Tibial nerve (tissue), 4 donors: ENCODE measurements at regions not wholly inside any gene's neighbourhood (a gene's known extent, or its start where the extent isn't known, plus 50 kb on each side); places are given as distances from the start of the nearest gene placed in this dataset.
"Not testable (repeated sequence)": the region's sequence is repeated elsewhere in the genome, so short reads cannot be mapped to it uniquely, and the experiment has no call there.

Experiments used
- DNase-seq, 2 donors: peaks; one replicate each; pipeline ENCODE4 v3.0.0-alpha.2; 2019; ENCODE audit warnings: low spot score in 2 of 2
- H3K27ac ChIP-seq, 4 donors: fragments of 200-600 bp; sonication (generic) in 3 of 4; one replicate each; pipeline ENCODE4 v1.5.1; 2017 to 2019; ENCODE audit warnings: mild to moderate bottlenecking in 1 of 4
- H3K27me3 ChIP-seq, 2 donors: fragments of 200-600 bp; sonication (generic) in 1 of 2; one replicate each; pipeline versions ENCODE4 v1.5.1 to v1.6.0; 2017 to 2019
- H3K36me3 ChIP-seq, 3 donors: fragments of 200-600 bp; sonication (generic); one replicate each; pipeline ENCODE4 v1.5.1; 2018 to 2019
- H3K4me1 ChIP-seq, 4 donors: fragments of 200-600 bp; sonication (generic) in 3 of 4; one replicate each; pipeline ENCODE4 v1.5.1; 2017 to 2019
- H3K4me3 ChIP-seq, 4 donors: fragments of 200-600 bp; sonication (generic) in 3 of 4; one replicate each; pipeline ENCODE4 v1.5.1; 2017 to 2019; ENCODE audit warnings: mild to moderate bottlenecking in 1 of 4, moderate library complexity in 1 of 4
- H3K9me3 ChIP-seq, 4 donors: fragments of 200-600 bp; sonication (generic) in 3 of 4; one replicate each; pipeline ENCODE4 v1.5.1; 2017 to 2019
- EP300 ChIP-seq, 2 donors: sonication (generic); formaldehyde crosslinking; IDR thresholded peaks; one replicate each; pipeline ENCODE4 v1.6.1; 2017; ENCODE audit warnings: antibody characterized with exemption in 2 of 2, mild to moderate bottlenecking in 1 of 2
- POLR2A ChIP-seq, 2 donors: fragments of 450-650 bp; IDR thresholded peaks; one replicate each; pipeline ENCODE4 v1.6.1; 2017; ENCODE audit warnings: antibody characterized with exemption in 2 of 2, mild to moderate bottlenecking in 2 of 2, moderate library complexity in 2 of 2
- WGBS, 2 donors: methylation state at CpG; one replicate each; pipeline ENCODE4 v1.1.5; 2018; 5-methylcytosine and 5-hydroxymethylcytosine counted together
- TF ChIP-seq, protein P1 (sequence below), 5 experiments: fragments of 200-600 bp in 3 of 5; fragments of 450-650 bp in 2 of 5; sonication (generic) in 3 of 5; IDR thresholded peaks; one replicate each; pipeline ENCODE4 v1.5.1; 2016 to 2019; ENCODE audit warnings: antibody characterized with exemption in 5 of 5, mild to moderate bottlenecking in 3 of 5, moderate library complexity in 2 of 5

DNA sequence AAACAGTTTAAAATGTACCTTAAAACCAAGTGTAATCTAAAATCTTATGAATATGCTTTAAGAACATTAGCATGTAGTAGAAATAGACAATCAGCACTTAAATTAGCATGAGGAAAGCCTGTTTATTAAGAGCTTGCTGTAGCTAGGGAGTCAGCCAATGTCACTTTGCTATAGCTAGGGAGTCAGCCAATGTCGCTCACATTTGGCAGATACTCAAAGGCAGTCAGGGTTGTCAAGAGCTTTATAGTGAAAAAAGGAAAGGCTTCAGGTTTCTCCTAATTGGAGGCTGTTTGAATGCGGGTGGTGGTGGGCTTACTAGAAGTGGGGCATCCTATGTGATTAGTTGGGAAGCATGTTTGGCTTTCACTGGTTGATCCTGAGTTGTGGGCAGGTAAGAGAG lies 226.2 kb upstream of the DGKB start:
- Histone ChIP-seq H3K4me1 (no peaks in the 10 kb centered on the region), H3K36me3 (no peaks in the 10 kb centered on the region), H3K27ac (no peak overlapping the region), H3K27me3 (no peaks in the 10 kb centered on the region), H3K4me3 (no peak overlapping the region), H3K9me3 (no peaks in the 10 kb centered on the region)
- 67 to 69% methylated on average over 2 of the region's 2 CpGs for WGBS, 2 donors
- TF ChIP-seq POLR2A (IDR thresholded peaks at IDR 0.05) (no peak), EP300 (IDR thresholded peaks at IDR 0.05) (no peak)
- TF ChIP-seq, protein P1, sequence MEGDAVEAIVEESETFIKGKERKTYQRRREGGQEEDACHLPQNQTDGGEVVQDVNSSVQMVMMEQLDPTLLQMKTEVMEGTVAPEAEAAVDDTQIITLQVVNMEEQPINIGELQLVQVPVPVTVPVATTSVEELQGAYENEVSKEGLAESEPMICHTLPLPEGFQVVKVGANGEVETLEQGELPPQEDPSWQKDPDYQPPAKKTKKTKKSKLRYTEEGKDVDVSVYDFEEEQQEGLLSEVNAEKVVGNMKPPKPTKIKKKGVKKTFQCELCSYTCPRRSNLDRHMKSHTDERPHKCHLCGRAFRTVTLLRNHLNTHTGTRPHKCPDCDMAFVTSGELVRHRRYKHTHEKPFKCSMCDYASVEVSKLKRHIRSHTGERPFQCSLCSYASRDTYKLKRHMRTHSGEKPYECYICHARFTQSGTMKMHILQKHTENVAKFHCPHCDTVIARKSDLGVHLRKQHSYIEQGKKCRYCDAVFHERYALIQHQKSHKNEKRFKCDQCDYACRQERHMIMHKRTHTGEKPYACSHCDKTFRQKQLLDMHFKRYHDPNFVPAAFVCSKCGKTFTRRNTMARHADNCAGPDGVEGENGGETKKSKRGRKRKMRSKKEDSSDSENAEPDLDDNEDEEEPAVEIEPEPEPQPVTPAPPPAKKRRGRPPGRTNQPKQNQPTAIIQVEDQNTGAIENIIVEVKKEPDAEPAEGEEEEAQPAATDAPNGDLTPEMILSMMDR (IDR thresholded peaks at IDR 0.05) = no peak
- DNase-seq = no peak

DNA sequence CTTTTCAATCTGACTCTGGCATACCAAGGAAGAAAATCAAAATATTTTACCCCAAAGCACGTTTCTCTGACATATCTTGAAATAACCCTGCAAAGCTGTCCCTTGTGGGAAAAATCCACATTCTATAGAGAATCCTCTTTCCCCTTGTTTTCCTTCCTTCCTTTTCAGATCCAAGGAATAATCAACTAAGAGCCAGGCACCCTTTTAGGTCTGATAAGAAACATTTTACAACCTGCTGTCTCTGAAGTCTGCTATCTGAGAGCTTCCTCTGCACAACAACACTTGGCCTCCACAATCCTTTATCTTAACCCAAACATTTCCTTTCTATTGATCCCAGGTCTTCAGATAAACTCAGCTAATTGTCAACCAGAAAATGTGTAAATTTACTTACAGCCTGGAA lies 224.1 kb upstream of the DGKB start:
- not testable (repeated sequence) for H3K9me3 ChIP-seq, H3K27me3 ChIP-seq, H3K4me1 ChIP-seq, DNase-seq, H3K27ac ChIP-seq, H3K4me3 ChIP-seq, H3K36me3 ChIP-seq
- 50 to 77% methylated on average over 1 of the region's 1 CpG for whole genome bisulfite sequencing, 2 donors

DNA sequence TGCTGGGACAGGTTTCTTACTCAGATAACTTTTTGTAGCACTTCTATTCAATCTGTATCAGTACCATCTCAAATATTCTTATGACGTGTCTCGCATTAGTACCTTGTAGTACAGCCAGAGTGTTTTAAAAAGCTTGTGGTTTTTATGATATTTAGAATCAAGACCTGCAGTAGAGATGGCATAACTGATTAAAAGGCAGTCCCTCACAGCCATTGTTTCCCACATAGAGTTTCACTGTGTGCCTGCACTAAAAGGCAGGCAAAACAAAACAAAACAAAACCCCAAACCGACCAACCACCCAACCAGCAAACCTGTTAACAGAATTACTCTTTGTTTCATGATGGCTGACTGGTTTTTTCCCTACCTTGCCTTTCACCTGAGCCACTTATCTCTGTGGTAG lies 221.3 kb upstream of the DGKB start:
- Histone ChIP-seq H3K27ac (no peak overlapping the region), H3K27me3 (no peaks in the 10 kb centered on the region), H3K4me3 (no peak overlapping the region), H3K9me3 (no peaks in the 10 kb centered on the region), H3K36me3 (no peaks in the 10 kb centered on the region), H3K4me1 (no peaks in the 10 kb centered on the region)
- 63 to 78% methylated on average over 3 of the region's 3 CpGs for WGBS, 2 donors
- TF ChIP-seq EP300 (IDR thresholded peaks at IDR 0.05) (no peak), POLR2A (IDR thresholded peaks at IDR 0.05) (no peak)
- TF ChIP-seq, protein P1 (IDR thresholded peaks at IDR 0.05) = no peak
- DNase-seq = no peak

DNA sequence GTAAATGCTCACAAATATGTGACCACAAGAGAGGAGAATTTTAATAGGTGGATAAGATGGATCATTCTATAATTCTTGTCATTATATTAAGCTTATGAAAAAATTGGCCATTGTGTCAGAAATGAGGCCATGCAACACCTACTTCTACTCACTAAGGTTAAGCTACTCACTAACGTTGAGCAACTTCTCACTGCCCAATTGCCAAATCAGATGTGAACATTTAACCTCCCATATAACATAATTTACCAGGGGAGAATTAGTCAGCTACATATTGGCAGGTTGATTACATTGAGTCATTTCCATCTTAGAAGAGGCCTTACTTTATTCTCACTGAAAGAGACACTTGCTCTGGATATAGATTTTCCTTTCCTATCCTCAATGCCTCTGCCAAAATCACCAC lies 211.2 kb upstream of the DGKB start:
- H3K4me3 ChIP-seq = no peak overlapping the region
- no peak for DNase-seq
- no peak for TF ChIP-seq EP300 (IDR thresholded peaks at IDR 0.05)
- TF ChIP-seq POLR2A (IDR thresholded peaks at IDR 0.05) = no peak
- TF ChIP-seq, protein P1 (IDR thresholded peaks at IDR 0.05) = no peak
- H3K27ac ChIP-seq = no peak overlapping the region
- WGBS, 2 donors = 85 to 97% methylated on average over 1 of the region's 1 CpG
- H3K9me3 ChIP-seq = no peaks in the 10 kb centered on the region
- H3K36me3 ChIP-seq = no peaks in the 10 kb centered on the region
- no peaks in the 10 kb centered on the region for H3K27me3 ChIP-seq
- no peaks in the 10 kb centered on the region for H3K4me1 ChIP-seq

DNA sequence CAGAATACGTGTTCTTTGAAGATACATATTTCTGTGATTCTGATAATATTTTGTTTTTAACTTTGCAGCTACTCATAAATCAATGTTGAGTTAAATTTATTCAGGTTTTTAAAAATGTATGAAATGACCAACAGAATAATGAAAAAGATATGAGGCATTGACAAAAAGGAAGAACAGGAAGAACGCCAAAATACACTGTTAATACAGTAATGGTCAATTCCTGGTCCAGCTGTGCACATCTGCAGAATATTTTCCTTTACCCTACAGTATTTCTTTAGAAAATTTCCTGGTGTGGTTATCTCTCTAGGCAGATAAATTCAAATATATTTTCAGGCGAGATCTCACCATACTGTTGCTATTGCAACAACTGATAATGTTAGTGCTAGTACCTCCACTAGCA lies 203.2 kb upstream of the DGKB start:
- WGBS, 2 donors = 63 to 67% methylated on average over 3 of the region's 3 CpGs

More for the DNA sequence above, 203.2 kb upstream of the DGKB start:
- no peak overlapping the region for H3K4me3 ChIP-seq
- no peaks in the 10 kb centered on the region for H3K4me1 ChIP-seq
- DNase-seq = no peak
- no peaks in the 10 kb centered on the region for H3K9me3 ChIP-seq
- TF ChIP-seq, protein P1 (IDR thresholded peaks at IDR 0.05) = no peak
- TF ChIP-seq EP300 (IDR thresholded peaks at IDR 0.05) (no peak), POLR2A (IDR thresholded peaks at IDR 0.05) (no peak)
- H3K27ac ChIP-seq = no peak overlapping the region
- no peaks in the 10 kb centered on the region for H3K27me3 ChIP-seq
- no peaks in the 10 kb centered on the region for H3K36me3 ChIP-seq
